ENCODE measurements at regions not wholly inside any gene's neighbourhood (a gene's known extent, or its start where the extent isn't known, plus 50 kb on each side); places are given as distances from the start of the nearest gene placed in this dataset.

DNA sequence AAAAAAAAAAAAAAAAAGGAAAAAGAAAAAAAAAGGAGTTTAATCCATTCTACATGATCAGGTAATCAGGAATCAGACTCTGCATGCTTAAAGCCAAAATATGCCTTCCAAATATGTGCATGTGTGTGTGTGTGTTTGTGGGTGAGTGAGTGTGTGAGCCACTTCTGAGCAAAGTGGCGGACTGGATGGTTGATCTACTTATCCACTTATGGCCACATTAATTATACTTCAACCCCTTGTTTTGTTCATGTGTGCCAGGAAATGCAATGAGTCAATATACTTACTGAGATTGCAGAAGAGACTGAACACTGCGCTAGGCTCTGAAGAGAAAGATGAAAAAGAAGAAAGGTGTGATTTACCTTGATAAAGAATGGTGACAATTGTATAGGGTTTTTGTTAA, 586.5 kb upstream of the NXPH2 start:
- H3K4me3 ChIP-seq (ENCODE audit: low read depth, low read length) = no peak overlapping the region
- TF ChIP-seq, protein P1, sequence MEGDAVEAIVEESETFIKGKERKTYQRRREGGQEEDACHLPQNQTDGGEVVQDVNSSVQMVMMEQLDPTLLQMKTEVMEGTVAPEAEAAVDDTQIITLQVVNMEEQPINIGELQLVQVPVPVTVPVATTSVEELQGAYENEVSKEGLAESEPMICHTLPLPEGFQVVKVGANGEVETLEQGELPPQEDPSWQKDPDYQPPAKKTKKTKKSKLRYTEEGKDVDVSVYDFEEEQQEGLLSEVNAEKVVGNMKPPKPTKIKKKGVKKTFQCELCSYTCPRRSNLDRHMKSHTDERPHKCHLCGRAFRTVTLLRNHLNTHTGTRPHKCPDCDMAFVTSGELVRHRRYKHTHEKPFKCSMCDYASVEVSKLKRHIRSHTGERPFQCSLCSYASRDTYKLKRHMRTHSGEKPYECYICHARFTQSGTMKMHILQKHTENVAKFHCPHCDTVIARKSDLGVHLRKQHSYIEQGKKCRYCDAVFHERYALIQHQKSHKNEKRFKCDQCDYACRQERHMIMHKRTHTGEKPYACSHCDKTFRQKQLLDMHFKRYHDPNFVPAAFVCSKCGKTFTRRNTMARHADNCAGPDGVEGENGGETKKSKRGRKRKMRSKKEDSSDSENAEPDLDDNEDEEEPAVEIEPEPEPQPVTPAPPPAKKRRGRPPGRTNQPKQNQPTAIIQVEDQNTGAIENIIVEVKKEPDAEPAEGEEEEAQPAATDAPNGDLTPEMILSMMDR (IDR thresholded peaks at IDR 0.05; ENCODE audit: insufficient read depth, low read depth, low read length, missing control alignments) = no peak
- DNase-seq (ENCODE audit: low read depth) = no peak

DNA sequence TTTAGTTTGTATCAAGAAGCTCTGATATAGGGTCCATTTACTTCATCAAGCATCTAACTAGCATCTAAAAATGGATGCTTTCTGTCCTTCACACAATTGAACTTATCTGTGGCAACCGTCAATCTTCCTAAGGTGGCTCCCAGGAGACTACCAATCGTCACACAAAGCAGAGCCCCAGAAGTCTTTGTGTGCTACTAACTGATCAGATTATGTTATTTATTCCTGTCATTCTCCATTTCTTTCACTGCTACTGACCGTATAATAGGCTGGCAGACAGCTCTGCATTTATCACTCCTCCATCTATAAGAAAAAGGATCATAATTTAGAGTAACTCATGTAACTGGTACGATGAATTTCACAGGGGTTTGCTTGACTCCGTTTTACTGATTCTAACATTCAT, 585.0 kb upstream of the NXPH2 start:
- H3K4me3 ChIP-seq (ENCODE audit: low read depth, low read length) = no peak overlapping the region
- TF ChIP-seq, protein P1 (IDR thresholded peaks at IDR 0.05; ENCODE audit: insufficient read depth, low read depth, low read length, missing control alignments) = no peak
- DNase-seq (ENCODE audit: low read depth) = no peak

DNA sequence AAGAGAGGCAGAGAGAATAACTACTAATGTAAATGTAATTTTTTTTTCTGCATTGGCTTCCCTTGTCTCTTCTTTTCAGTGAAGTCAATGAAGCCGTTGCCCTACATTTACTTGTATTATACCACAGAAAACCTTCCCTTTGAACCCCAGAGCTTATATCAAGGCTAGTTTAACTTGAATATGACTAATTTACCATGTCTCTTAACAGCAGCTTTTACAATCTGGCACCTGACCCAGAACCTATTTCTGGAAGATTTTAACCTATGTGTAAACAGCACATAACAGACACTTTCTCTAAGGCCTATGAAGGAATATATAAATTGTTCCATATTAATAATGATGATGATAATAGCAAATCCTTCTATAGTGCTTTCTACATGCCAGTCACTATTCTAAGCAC, 580.5 kb upstream of the NXPH2 start:
- no peak overlapping the region for H3K4me3 ChIP-seq (ENCODE audit: low read depth, low read length)
- TF ChIP-seq, protein P1 (IDR thresholded peaks at IDR 0.05; ENCODE audit: insufficient read depth, low read depth, low read length, missing control alignments) = no peak
- DNase-seq (ENCODE audit: low read depth) = no peak

- no peak for DNase-seq (ENCODE audit: low read depth)
- no peak overlapping the region for H3K4me3 ChIP-seq (ENCODE audit: low read depth, low read length)
- TF ChIP-seq, protein P1 (IDR thresholded peaks at IDR 0.05; ENCODE audit: insufficient read depth, low read depth, low read length, missing control alignments) = no peak
Measured at GRCh38 chr2:139359818-139360217, 579.6 kb upstream of the NXPH2 start.

DNA sequence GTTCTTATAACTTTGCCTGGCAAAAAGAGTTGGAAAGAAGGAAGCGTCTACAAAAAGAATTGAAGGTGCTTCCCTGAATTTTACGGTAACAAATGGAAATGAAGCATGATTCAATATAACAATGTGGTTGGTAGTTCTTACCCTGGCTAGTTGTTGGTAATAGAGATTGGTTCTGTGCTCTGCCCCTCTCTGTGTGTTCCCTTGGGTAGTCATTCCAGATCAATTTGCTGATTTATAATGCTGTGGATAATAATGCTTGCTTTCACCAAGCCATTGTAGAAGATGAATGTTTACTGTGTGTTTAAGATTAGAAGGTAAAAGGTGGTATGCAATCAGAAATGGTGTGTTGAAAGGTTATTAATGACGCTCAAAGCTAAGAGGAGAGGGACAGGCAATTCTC, 577.8 kb upstream of the NXPH2 start:
- H3K4me3 ChIP-seq (ENCODE audit: low read depth, low read length) = no peak overlapping the region
- no peak for DNase-seq (ENCODE audit: low read depth)
- TF ChIP-seq, protein P1 (IDR thresholded peaks at IDR 0.05; ENCODE audit: insufficient read depth, low read depth, low read length, missing control alignments) = no peak

GRCh38 chr2:139354518-139354917, 574.3 kb upstream of the NXPH2 start:
- TF ChIP-seq, protein P1 (IDR thresholded peaks at IDR 0.05; ENCODE audit: insufficient read depth, low read depth, low read length, missing control alignments) = no peak
- DNase-seq (ENCODE audit: low read depth) = no peak
- H3K4me3 ChIP-seq (ENCODE audit: low read depth, low read length) = no peak overlapping the region

DNA sequence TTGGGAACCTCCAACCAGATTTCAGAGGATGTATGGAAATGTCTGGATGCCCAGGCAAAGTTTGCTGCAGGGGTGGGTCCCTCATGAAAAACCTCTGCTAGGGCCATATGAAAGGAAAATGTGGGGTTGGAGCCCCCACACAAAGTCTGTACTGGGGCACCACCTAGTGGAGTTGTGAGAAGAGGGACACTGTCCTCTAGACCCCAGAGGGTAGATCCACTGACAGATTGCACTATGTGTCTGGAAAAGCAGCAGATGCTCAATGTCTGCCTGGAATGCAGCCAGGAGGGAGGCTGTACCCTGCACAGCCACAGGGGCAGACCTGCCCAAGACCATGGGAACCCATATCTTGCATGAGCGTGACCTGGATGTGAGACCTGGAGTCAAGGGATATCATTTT, 573.7 kb upstream of the NXPH2 start:
- TF ChIP-seq, protein P1 (IDR thresholded peaks at IDR 0.05; ENCODE audit: insufficient read depth, low read depth, low read length, missing control alignments) = no peak
- no peak for DNase-seq (ENCODE audit: low read depth)
- H3K4me3 ChIP-seq (ENCODE audit: low read depth, low read length) = no peak overlapping the region

Measured in GM12865 (cell line).